Hepatic stellate cell (primary cell): ENCODE measurements at regions not wholly inside any gene's neighbourhood (a gene's known extent, or its start where the extent isn't known, plus 50 kb on each side); places are given as distances from the start of the nearest gene placed in this dataset.

Source experiments
- DNase-seq: peaks from one replicate; pipeline ENCODE4 v3.0.0; 2011; ENCODE audit warnings: low spot score

DNA sequence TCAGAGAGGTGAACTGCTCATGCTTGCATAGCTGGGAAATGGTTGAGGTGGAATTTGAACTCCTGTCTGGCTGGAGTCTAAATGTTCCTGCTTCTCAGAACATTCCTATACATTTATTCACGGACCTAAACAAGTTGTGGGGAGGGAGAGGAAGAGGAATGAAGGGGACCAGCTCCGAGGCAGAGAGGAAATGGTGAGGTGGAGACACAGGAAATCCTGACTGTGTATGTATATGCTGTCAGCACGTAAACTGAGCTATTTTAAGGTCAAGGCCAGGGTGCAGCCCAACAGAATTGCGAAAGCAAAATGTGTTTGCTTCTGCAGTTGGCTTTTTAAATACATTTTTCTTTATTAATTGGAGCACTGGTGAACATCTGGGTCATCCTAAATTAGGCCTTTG is 74.1 kb upstream of the POMGNT2 start:
- DNase-seq: peak; percentile 59

- no peak for DNase-seq
These were observed 73.0 kb upstream of the POMGNT2 start for GRCh38 chr3:43178891-43179366.

DNA sequence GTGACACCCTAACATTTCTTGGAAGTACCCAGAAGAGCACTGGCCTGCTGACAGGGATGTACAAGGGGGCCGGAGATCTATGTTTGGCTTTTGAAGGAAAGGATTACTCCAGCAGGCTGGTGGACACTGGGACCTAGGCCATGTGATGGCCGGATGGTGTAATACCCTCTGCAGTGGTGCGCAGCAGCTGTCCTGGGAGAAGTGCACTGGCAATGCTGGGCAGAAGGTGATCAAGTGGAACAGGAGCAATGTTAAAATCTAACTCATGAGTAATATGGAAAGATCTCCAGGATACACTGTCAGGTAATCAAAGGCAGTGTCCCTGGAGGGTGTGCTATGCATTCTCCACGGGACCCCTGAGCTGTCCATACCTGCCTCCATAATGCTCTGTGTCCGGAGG is 71.2 kb upstream of the POMGNT2 start:
- DNase-seq: no peak

DNA sequence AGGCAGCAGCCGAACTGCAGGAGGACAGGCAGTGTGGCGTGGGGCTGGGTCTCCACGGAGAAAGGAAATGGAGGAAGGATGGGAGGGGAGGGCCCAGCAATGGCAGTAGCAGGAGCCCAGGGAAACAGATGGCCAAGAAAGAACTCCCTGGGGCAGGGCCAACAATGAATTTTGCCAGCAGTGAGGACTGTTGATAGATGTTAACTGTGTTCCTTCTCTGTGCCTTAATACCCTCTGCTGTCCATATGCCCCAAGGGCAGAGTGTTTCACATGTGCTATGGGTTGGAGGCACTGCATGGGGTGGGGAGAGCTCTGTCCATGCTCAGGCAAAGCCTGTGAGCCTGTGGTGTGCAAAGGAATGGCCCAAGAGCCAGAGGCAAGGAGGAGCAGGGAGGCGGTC is 70.8 kb upstream of the POMGNT2 start:
- DNase-seq: no peak

GRCh38 chr3:43175541-43175940 is 69.7 kb upstream of the POMGNT2 start:
- no peak for DNase-seq

- no peak for DNase-seq
These were observed 68.1 kb upstream of the POMGNT2 start for GRCh38 chr3:43173949-43174348.

DNA sequence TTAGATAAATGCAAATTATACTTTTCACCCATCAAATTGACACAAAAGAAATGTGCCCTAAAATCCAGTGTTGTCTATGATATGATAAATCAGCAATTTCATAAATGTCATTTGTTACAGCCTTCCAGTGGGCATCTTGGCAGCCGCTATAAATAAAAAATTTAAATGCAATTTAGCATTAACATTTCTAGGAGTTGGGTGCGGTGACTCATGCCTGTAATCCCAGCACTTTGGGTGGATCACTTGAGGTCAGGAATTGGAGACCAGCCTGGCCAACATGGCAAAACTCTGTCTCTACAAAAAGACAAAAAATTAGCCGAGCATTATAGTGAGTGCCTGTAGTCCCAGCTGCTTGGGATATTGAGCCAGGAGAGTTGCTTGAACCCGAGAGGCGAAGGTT is 65.9 kb upstream of the POMGNT2 start:
- DNase-seq: no peak

DNA sequence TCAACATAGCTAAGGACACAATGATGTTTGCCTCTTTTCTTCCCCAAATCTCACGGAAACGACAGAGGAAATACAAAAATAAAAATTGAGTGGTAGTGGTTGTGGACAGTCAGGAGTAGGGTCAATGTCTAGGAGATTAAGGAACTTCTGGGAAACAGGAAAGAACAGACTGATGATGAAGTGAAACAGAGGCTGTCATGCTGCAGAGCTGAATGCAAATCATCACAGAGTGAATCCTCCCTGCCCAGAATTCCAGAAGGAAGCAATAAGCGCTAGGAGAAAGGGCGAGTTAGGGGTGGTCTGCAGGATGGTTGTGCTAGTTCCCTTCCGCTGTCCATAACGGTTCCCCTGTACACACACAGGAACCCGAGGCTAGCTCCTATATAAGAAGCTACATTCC is 64.7 kb upstream of the POMGNT2 start:
- no peak for DNase-seq

- DNase-seq: no peak
These were observed 64.1 kb upstream of the POMGNT2 start for GRCh38 chr3:43169987-43170386.

DNA sequence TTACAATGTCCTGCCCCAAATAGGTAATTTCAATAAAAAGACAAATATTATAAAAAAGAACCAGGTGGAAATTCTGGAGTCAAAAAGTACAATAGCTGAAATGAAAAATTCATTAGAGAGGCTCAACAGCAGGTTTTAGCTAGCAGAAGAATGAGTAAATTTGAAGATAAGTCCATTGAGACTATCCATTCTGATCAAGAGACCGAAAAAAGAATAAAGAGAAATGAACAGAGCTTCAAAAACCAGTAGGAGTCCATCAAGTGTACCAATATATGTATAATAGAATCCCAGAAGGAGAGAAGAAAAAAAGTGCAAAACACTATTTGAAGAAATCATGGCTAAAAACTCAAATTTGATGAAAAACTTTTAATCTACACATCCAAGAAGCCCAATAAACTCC is 60.5 kb upstream of the POMGNT2 start:
- DNase-seq: no peak

DNA sequence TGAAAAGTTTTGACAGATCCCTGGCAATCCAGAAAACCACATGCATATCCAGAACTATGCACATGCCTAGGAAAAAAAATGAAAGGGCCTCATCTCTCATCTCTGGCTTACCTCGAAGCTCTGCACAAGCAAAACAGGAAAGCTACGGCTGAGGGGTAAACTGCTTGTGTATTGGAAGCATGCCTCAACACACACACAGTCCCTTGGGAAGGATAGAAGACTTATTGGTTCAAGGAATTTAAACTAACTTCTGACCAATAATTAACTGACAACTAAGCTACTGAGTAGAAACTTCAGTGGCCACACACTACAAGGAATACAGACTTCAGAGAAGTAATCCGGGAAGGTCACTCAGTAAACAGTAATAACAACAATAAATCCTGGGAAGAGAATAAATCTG is 59.9 kb upstream of the POMGNT2 start:
- DNase-seq: no peak

GRCh38 chr3:43163895-43164493 is 58.1 kb upstream of the POMGNT2 start:
- no peak for DNase-seq

GRCh38 chr3:43162230-43163084 is 56.6 kb upstream of the POMGNT2 start:
- peak; percentile 45 for DNase-seq

DNA sequence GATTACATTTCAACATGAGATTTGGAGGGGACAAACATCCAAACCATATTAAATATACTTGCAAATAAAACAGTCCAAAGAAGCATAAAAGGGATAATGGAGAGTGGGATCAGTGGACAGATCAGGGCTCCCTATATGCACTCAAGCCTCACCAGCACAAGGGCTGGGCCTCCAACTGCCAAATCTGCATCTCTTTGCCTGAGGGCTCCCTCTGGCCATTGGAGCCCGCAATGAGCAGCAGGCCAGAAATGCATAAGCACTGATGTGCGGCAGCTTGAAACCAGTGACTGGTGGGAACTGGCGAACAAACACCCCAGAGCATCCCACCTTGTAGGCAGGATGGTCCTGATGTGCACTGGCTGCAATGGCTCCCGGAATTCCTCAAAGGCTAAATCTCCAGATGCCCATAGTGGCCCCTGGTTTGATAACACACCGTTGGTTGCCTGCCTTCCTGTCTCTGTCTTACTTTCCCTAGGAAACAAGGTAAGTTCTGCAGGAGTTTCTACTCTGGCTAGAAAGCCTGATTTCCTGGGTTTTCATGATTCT is 55.9 kb upstream of the POMGNT2 start:
- DNase-seq: no peak

- no peak for DNase-seq
These were observed 54.8 kb upstream of the POMGNT2 start for GRCh38 chr3:43160664-43161063.

- no peak for DNase-seq
These were observed 54.0 kb upstream of the POMGNT2 start for GRCh38 chr3:43159876-43160255.

GRCh38 chr3:43159131-43159875 is 53.4 kb upstream of the POMGNT2 start:
- no peak for DNase-seq

GRCh38 chr3:43156812-43157455 is 51.1 kb upstream of the POMGNT2 start:
- no peak for DNase-seq

GRCh38 chr3:43155464-43156121 is 49.7 kb upstream of the POMGNT2 start:
- DNase-seq: peak; percentile 73
